ENCODE measurements at regions not wholly inside any gene's neighbourhood (a gene's known extent, or its start where the extent isn't known, plus 50 kb on each side); places are given as distances from the start of the nearest gene placed in this dataset.
"Not testable (repeated sequence)": the region's sequence is repeated elsewhere in the genome, so short reads cannot be mapped to it uniquely, and the experiment has no call there.

GRCh38 chr20:41783423-41784208 lies 165.4 kb upstream of the CHD6 start:
- DNase-seq = no peak

GRCh38 chr20:41782730-41783406 lies 164.7 kb upstream of the CHD6 start:
- no peak for DNase-seq

- no peak for DNase-seq
Observed at GRCh38 chr20:41782255-41782654, 164.1 kb upstream of the CHD6 start.

- no peak for DNase-seq
Observed at GRCh38 chr20:41776421-41776820, 158.2 kb upstream of the CHD6 start.

- DNase-seq = no peak
Observed at GRCh38 chr20:41774291-41774690, 156.1 kb upstream of the CHD6 start.

GRCh38 chr20:41770965-41771364 lies 152.8 kb upstream of the CHD6 start:
- DNase-seq = no peak

- no peak for DNase-seq
Observed at GRCh38 chr20:41770427-41770826, 152.2 kb upstream of the CHD6 start.

- DNase-seq = no peak
Observed at GRCh38 chr20:41769592-41770018, 151.4 kb upstream of the CHD6 start.

GRCh38 chr20:41750137-41750536 lies 132.0 kb upstream of the CHD6 start:
- DNase-seq = no peak

- DNase-seq = no peak
Observed at GRCh38 chr20:41748756-41749582, 130.8 kb upstream of the CHD6 start.

- no peak for DNase-seq
Observed at GRCh38 chr20:41748051-41748450, 129.9 kb upstream of the CHD6 start.

- DNase-seq = no peak
Observed at GRCh38 chr20:41747226-41747625, 129.0 kb upstream of the CHD6 start.

GRCh38 chr20:41746635-41747034 lies 128.5 kb upstream of the CHD6 start:
- no peak for DNase-seq

GRCh38 chr20:41738604-41739206 lies 120.5 kb upstream of the CHD6 start:
- peak in 3 of 6 experiments; percentile 1 to 7 (median 6) for DNase-seq

GRCh38 chr20:41735949-41736348 lies 117.8 kb upstream of the CHD6 start:
- no peak for DNase-seq

GRCh38 chr20:41734506-41734945 lies 116.3 kb upstream of the CHD6 start:
- DNase-seq = peak in 2 of 6 experiments; percentile 1 to 15

GRCh38 chr20:41733151-41733550 lies 115.0 kb upstream of the CHD6 start:
- no peak for DNase-seq

GRCh38 chr20:41731198-41731597 lies 113.0 kb upstream of the CHD6 start:
- DNase-seq = not testable (repeated sequence)

GRCh38 chr20:41727681-41728080 lies 109.5 kb upstream of the CHD6 start:
- not testable (repeated sequence) for DNase-seq

GRCh38 chr20:41726727-41727126 lies 108.5 kb upstream of the CHD6 start:
- no peak for DNase-seq

GRCh38 chr20:41719151-41719550 lies 101.0 kb upstream of the CHD6 start:
- no peak for DNase-seq

- DNase-seq = no peak
Observed at GRCh38 chr20:41717483-41717882, 99.3 kb upstream of the CHD6 start.

GRCh38 chr20:41716911-41717310 lies 98.7 kb upstream of the CHD6 start:
- DNase-seq = no peak
